NB4 (cell line): ENCODE measurements at regions not wholly inside any gene's neighbourhood (a gene's known extent, or its start where the extent isn't known, plus 50 kb on each side); places are given as distances from the start of the nearest gene placed in this dataset.
"Not testable (repeated sequence)": the region's sequence is repeated elsewhere in the genome, so short reads cannot be mapped to it uniquely, and the experiment has no call there.

ENCODE experiments used
- DNase-seq: peaks from one replicate; pipeline ENCODE4 v3.0.0; 2010; ENCODE audit warnings: low read depth
- H3K4me3 ChIP-seq: one replicate; pipeline ENCODE4 v1.5.1; 2011; ENCODE audit warnings: mild to moderate bottlenecking, low read depth, low read length, moderate library complexity
- CTCF ChIP-seq: IDR thresholded peaks from one replicate; pipeline ENCODE4 v1.5.1; 2012; ENCODE audit warnings: low read depth, low read length
- MAX ChIP-seq: IDR thresholded peaks from 2 replicates; pipeline ENCODE4 v1.6.1; 2011; ENCODE audit warnings: low read depth, low read length
- MYC ChIP-seq: IDR thresholded peaks from 2 replicates; pipeline ENCODE4 v1.6.1; 2011; ENCODE audit warnings: low read depth, low read length
- POLR2A ChIP-seq: IDR thresholded peaks from 2 replicates; pipeline ENCODE4 v1.6.1; 2011; ENCODE audit warnings: mild to moderate bottlenecking; ENCODE audit not compliant: insufficient read length; ENCODE audit errors: extremely low read depth

- no peak for TF ChIP-seq POLR2A
- TF ChIP-seq MAX, result no peak
- no peak for TF ChIP-seq CTCF
- TF ChIP-seq MYC, result no peak
- DNase-seq, result no peak
- H3K4me3 ChIP-seq, result no peak overlapping the region
Observed at GRCh38 chr2:145747715-145748114, 1227.8 kb upstream of the ZEB2 start.

- DNase-seq, result not testable (repeated sequence)
Observed at GRCh38 chr2:145745387-145745721, 1225.4 kb upstream of the ZEB2 start.

GRCh38 chr2:145744541-145745386 is 1224.8 kb upstream of the ZEB2 start:
- no peak for TF ChIP-seq CTCF
- no peak for TF ChIP-seq MYC
- TF ChIP-seq MAX, result no peak
- no peak for TF ChIP-seq POLR2A
- H3K4me3 ChIP-seq, result no peak overlapping the region
- DNase-seq, result peak; percentile 62

More at GRCh38 chr2:145745387-145745721, 1225.4 kb upstream of the ZEB2 start:
- H3K4me3 ChIP-seq, result not testable (repeated sequence)

- TF ChIP-seq CTCF (no peak), MAX (no peak), POLR2A (no peak), MYC (no peak)
- H3K4me3 ChIP-seq, result no peak overlapping the region
- peak; percentile 79 for DNase-seq
Observed at GRCh38 chr2:145743011-145743410, 1223.1 kb upstream of the ZEB2 start.

- DNase-seq, result no peak
Observed at GRCh38 chr2:145741636-145742035, 1221.7 kb upstream of the ZEB2 start.

More at GRCh38 chr2:145741636-145742035, 1221.7 kb upstream of the ZEB2 start:
- H3K4me3 ChIP-seq, result no peak overlapping the region
- TF ChIP-seq MYC (no peak), POLR2A (no peak), CTCF (no peak), MAX (no peak)
